Mammary epithelial cell (primary cell): ENCODE measurements at regions not wholly inside any gene's neighbourhood (a gene's known extent, or its start where the extent isn't known, plus 50 kb on each side); places are given as distances from the start of the nearest gene placed in this dataset.

Source experiments
- CTCF ChIP-seq, 2 donors: IDR thresholded peaks in 1 of 2; conservative IDR thresholded peaks in 1 of 2; 2 replicates each; pipeline ENCODE4 v1.5.1; 2011 to 2012; ENCODE audit warnings: inconsistent platforms in 2 of 2, low read length in 2 of 2, mild to moderate bottlenecking in 2 of 2, control low read depth in 1 of 2, low read depth in 1 of 2; ENCODE audit not compliant: insufficient read depth in 1 of 2; ENCODE audit errors: extremely low read depth in 1 of 2
- EZH2 ChIP-seq: IDR thresholded peaks from 2 replicates; pipeline ENCODE4 v1.6.1; 2012; ENCODE audit warnings: low read length, inconsistent platforms, borderline replicate concordance

- no peak for TF ChIP-seq EZH2
- TF ChIP-seq CTCF (conservative IDR thresholded peaks at IDR 0.05 in 1 of 2, IDR thresholded peaks at IDR 0.05 in 1 of 2; ENCODE audit: extremely low read depth in 1 of 2, insufficient read depth in 1 of 2, low read depth in 1 of 2, low read length in 2 of 2) = no peak
Measured at GRCh38 chr20:56839786-56840185, 210.7 kb downstream of the TFAP2C start.
